Upper lobe of left lung (tissue), 6 donors: ENCODE measurements at regions not wholly inside any gene's neighbourhood (a gene's known extent, or its start where the extent isn't known, plus 50 kb on each side); places are given as distances from the start of the nearest gene placed in this dataset.
A peak's percentile ranks its signal among the peaks of the same experiment; 100 is the strongest.
"Not testable (repeated sequence)": the region's sequence is repeated elsewhere in the genome, so short reads cannot be mapped to it uniquely, and the experiment has no call there.

ENCODE experiments used
- ATAC-seq, 2 donors: fragments of 200-7000 bp; cut with Tn5 transposase; one replicate each; pipeline ENCODE4 v1.9.1; 2022; ENCODE audit warnings: mild to moderate bottlenecking in 2 of 2, moderate library complexity in 2 of 2; ENCODE audit not compliant: low FRiP score in 2 of 2
- DNase-seq, 2 donors: peaks; one replicate each; pipeline ENCODE4 v3.0.0-alpha.2; 2019 to 2020
- H3K27ac ChIP-seq, 4 donors: fragments of 200-600 bp; sonication (generic); one replicate each; pipeline ENCODE4 v1.5.1; 2016 to 2019
- H3K27me3 ChIP-seq, 4 donors: fragments of 200-600 bp; sonication (generic); one replicate each; pipeline ENCODE4 v1.5.1; 2017 to 2019
- H3K36me3 ChIP-seq, 4 donors: fragments of 200-600 bp; sonication (generic); one replicate each; pipeline ENCODE4 v1.5.1; 2016 to 2019
- H3K4me1 ChIP-seq, 4 donors: fragments of 200-600 bp; sonication (generic); one replicate each; pipeline ENCODE4 v1.5.1; 2018 to 2019
- H3K4me3 ChIP-seq, 4 donors: fragments of 200-600 bp; sonication (generic); one replicate each; pipeline ENCODE4 v1.5.1; 2017 to 2019; ENCODE audit warnings: mild to moderate bottlenecking in 2 of 4, moderate library complexity in 1 of 4
- H3K9me3 ChIP-seq, 4 donors: fragments of 200-600 bp; sonication (generic); one replicate each; pipeline ENCODE4 v1.5.1; 2018 to 2019
- CTCF ChIP-seq, 6 experiments: fragments of 450-650 bp in 4 of 6; fragments of 200-600 bp in 2 of 6; sonication (generic) in 2 of 6; IDR thresholded peaks; one replicate each; pipeline ENCODE4 v1.5.1; 2016 to 2019; ENCODE audit warnings: antibody characterized with exemption in 6 of 6
- EP300 ChIP-seq, 4 donors: sonication (generic); formaldehyde crosslinking; IDR thresholded peaks; one replicate each; pipeline ENCODE4 v1.5.1; 2017; ENCODE audit warnings: antibody characterized with exemption in 4 of 4, control low read depth in 2 of 4
- POLR2A ChIP-seq, 4 donors: fragments of 450-650 bp; IDR thresholded peaks; one replicate each; pipeline ENCODE4 v1.5.1; 2016 to 2017; ENCODE audit warnings: antibody characterized with exemption in 4 of 4, mild to moderate bottlenecking in 2 of 4
- POLR2AphosphoS5 ChIP-seq, 2 donors: sonication (generic); formaldehyde crosslinking; IDR thresholded peaks; one replicate each; pipeline ENCODE4 v1.5.1; 2017; ENCODE audit warnings: antibody characterized with exemption in 2 of 2
- WGBS, 2 donors: methylation state at CpG; one replicate each; pipeline ENCODE4 v1.1.5; 2017 to 2018; 5-methylcytosine and 5-hydroxymethylcytosine counted together
- donor health status: DM: no; HTN: no; CAD: no; lungs with moderate emphysema.
- donor health status: DM: no; HTN: yes; CAD: no; lungs with severe emphysema.

GRCh38 chr6:27128311-27129094, 119.0 kb upstream of the PRSS16 start:
- no peak for DNase-seq
- H3K4me3 ChIP-seq, result no peak overlapping the region
- ATAC-seq, result no peak
- no peak overlapping the region for H3K27ac ChIP-seq
- H3K36me3 ChIP-seq, result no peaks in the 10 kb centered on the region
- TF ChIP-seq CTCF (IDR thresholded peaks at IDR 0.05), result no peak
- no peak for TF ChIP-seq POLR2AphosphoS5 (IDR thresholded peaks at IDR 0.05)
- H3K4me1 ChIP-seq, result peaks cover 3 to 29% (median 11%) of the 10 kb centered on the region in 4 donors
- no peaks in the 10 kb centered on the region for H3K27me3 ChIP-seq
- 85 to 88% methylated on average over 4 of the region's 4 CpGs for WGBS, 2 donors
- no peaks in the 10 kb centered on the region for H3K9me3 ChIP-seq

GRCh38 chr6:27129095-27129815, 118.2 kb upstream of the PRSS16 start:
- no peaks in the 10 kb centered on the region for H3K9me3 ChIP-seq
- no peak for TF ChIP-seq CTCF (IDR thresholded peaks at IDR 0.05)
- no peak for TF ChIP-seq POLR2AphosphoS5 (IDR thresholded peaks at IDR 0.05)
- no peak for TF ChIP-seq EP300 (IDR thresholded peaks at IDR 0.05)
- no peak for TF ChIP-seq POLR2A (IDR thresholded peaks at IDR 0.05)
- DNase-seq (no peak), ATAC-seq (no peak)
- H3K36me3 ChIP-seq, result no peaks in the 10 kb centered on the region
- no peak overlapping the region for H3K27ac ChIP-seq
- WGBS, 2 donors, result 77 to 90% methylated on average over 5 of the region's 5 CpGs
- no peak overlapping the region for H3K4me3 ChIP-seq
- H3K4me1 ChIP-seq, result peaks cover 3 to 36% (median 11%) of the 10 kb centered on the region in 4 donors
- no peaks in the 10 kb centered on the region for H3K27me3 ChIP-seq

- TF ChIP-seq EP300 (IDR thresholded peaks at IDR 0.05) (no peak), POLR2AphosphoS5 (IDR thresholded peaks at IDR 0.05) (no peak), POLR2A (IDR thresholded peaks at IDR 0.05) (no peak), CTCF (IDR thresholded peaks at IDR 0.05) (no peak)
- H3K4me3 ChIP-seq, result no peak overlapping the region
- ATAC-seq (no peak), DNase-seq (no peak)
- no peaks in the 10 kb centered on the region for H3K36me3 ChIP-seq
- H3K9me3 ChIP-seq, result no peaks in the 10 kb centered on the region
- H3K4me1 ChIP-seq, result peaks cover 3 to 41% (median 11%) of the 10 kb centered on the region in 4 donors
- 85 to 90% methylated on average over 8 of the region's 8 CpGs for WGBS, 2 donors
- no peaks in the 10 kb centered on the region for H3K27me3 ChIP-seq
- no peak overlapping the region for H3K27ac ChIP-seq
Observed at GRCh38 chr6:27129917-27130316, 117.6 kb upstream of the PRSS16 start.

- no peaks in the 10 kb centered on the region for H3K36me3 ChIP-seq
- H3K27me3 ChIP-seq, result no peaks in the 10 kb centered on the region
- H3K4me1 ChIP-seq, result peaks cover 3 to 41% (median 11%) of the 10 kb centered on the region in 4 donors
- TF ChIP-seq POLR2A (IDR thresholded peaks at IDR 0.05) (no peak), EP300 (IDR thresholded peaks at IDR 0.05) (no peak), POLR2AphosphoS5 (IDR thresholded peaks at IDR 0.05) (no peak), CTCF (IDR thresholded peaks at IDR 0.05) (no peak)
- DNase-seq, result no peak
- no peaks in the 10 kb centered on the region for H3K9me3 ChIP-seq
- peak overlapping the region in 3 of 4 donors; percentile 53 to 54 (median 53) for H3K4me3 ChIP-seq
- no peak for ATAC-seq
- peak overlapping the region; percentile 86 to 92 (median 88) for H3K27ac ChIP-seq
- 41 to 46% methylated on average over 7 of the region's 7 CpGs for WGBS, 2 donors
Observed at GRCh38 chr6:27130668-27131428, 116.7 kb upstream of the PRSS16 start.

- DNase-seq (peak in 1 of 2 donors; percentile 78), ATAC-seq (peak; percentile 1)
- H3K4me3 ChIP-seq, result peak overlapping the region; percentile 7 to 54 (median 53)
- H3K36me3 ChIP-seq, H3K9me3 ChIP-seq, H3K27me3 ChIP-seq: not testable (repeated sequence)
- H3K27ac ChIP-seq, result peak overlapping the region; percentile 86 to 92 (median 88)
- 0% methylated on average over 6 to 11 of the region's 14 CpGs for WGBS, 2 donors
- H3K4me1 ChIP-seq, result peaks cover 2 to 35% (median 8%) of the 10 kb centered on the region in 4 donors
Observed at GRCh38 chr6:27132282-27132531, 115.3 kb upstream of the PRSS16 start.
